Osteocyte (in vitro differentiated cells): ENCODE measurements at regions not wholly inside any gene's neighbourhood (a gene's known extent, or its start where the extent isn't known, plus 50 kb on each side); places are given as distances from the start of the nearest gene placed in this dataset.

Experiments
- DNase-seq: peaks from one replicate; pipeline ENCODE4 v3.0.0; 2021; ENCODE audit warnings: mixed read lengths; ENCODE audit not compliant: unreplicated experiment; ENCODE audit errors: extremely low spot score
- H3K27ac Mint-ChIP-seq: one replicate; pipeline ENCODE4 v1.8.0; 2021; ENCODE audit warnings: mild to moderate bottlenecking, mixed read lengths; ENCODE audit not compliant: unreplicated experiment
- H3K27me3 Mint-ChIP-seq: one replicate; pipeline ENCODE4 v1.8.0; 2021; ENCODE audit warnings: mixed read lengths; ENCODE audit not compliant: unreplicated experiment
- H3K36me3 Mint-ChIP-seq: one replicate; pipeline ENCODE4 v1.8.0; 2021; ENCODE audit warnings: mixed read lengths; ENCODE audit not compliant: unreplicated experiment
- H3K4me1 Mint-ChIP-seq: one replicate; pipeline ENCODE4 v1.8.0; 2021; ENCODE audit warnings: mixed read lengths; ENCODE audit not compliant: unreplicated experiment
- H3K4me3 Mint-ChIP-seq: one replicate; pipeline ENCODE4 v1.8.0; 2021; ENCODE audit warnings: mild to moderate bottlenecking, moderate library complexity, mixed read lengths; ENCODE audit not compliant: unreplicated experiment
- H3K9me3 Mint-ChIP-seq: one replicate; pipeline ENCODE4 v1.8.0; 2021; ENCODE audit warnings: mixed read lengths; ENCODE audit not compliant: unreplicated experiment
- TF ChIP-seq, protein P1 (sequence below): fragments of 200-600 bp; sonication (generic); IDR thresholded peaks from 2 replicates; pipeline ENCODE4 v1.5.0; 2021; ENCODE audit warnings: antibody characterized with exemption, mild to moderate bottlenecking, moderate library complexity

GRCh38 chr5:51286046-51286445 lies 97.2 kb upstream of the ISL1 start:
- TF ChIP-seq, protein P1, sequence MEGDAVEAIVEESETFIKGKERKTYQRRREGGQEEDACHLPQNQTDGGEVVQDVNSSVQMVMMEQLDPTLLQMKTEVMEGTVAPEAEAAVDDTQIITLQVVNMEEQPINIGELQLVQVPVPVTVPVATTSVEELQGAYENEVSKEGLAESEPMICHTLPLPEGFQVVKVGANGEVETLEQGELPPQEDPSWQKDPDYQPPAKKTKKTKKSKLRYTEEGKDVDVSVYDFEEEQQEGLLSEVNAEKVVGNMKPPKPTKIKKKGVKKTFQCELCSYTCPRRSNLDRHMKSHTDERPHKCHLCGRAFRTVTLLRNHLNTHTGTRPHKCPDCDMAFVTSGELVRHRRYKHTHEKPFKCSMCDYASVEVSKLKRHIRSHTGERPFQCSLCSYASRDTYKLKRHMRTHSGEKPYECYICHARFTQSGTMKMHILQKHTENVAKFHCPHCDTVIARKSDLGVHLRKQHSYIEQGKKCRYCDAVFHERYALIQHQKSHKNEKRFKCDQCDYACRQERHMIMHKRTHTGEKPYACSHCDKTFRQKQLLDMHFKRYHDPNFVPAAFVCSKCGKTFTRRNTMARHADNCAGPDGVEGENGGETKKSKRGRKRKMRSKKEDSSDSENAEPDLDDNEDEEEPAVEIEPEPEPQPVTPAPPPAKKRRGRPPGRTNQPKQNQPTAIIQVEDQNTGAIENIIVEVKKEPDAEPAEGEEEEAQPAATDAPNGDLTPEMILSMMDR: no peak
- Mint-ChIP-seq H3K27ac (no peak overlapping the region), H3K4me3 (no peak overlapping the region), H3K36me3 (no peaks in the 10 kb centered on the region), H3K4me1 (no peaks in the 10 kb centered on the region), H3K9me3 (peaks cover 8% of the 10 kb centered on the region), H3K27me3 (no peaks in the 10 kb centered on the region)
- DNase-seq: no peak

- TF ChIP-seq, protein P1: no peak
- DNase-seq: no peak
- Mint-ChIP-seq H3K27ac (no peak overlapping the region), H3K36me3 (no peaks in the 10 kb centered on the region), H3K27me3 (no peaks in the 10 kb centered on the region), H3K4me3 (no peak overlapping the region), H3K4me1 (no peaks in the 10 kb centered on the region), H3K9me3 (peaks cover 29% of the 10 kb centered on the region)
Observed at GRCh38 chr5:51302343-51302742, 80.9 kb upstream of the ISL1 start.

GRCh38 chr5:51326844-51327243 lies 56.4 kb upstream of the ISL1 start:
- TF ChIP-seq, protein P1: no peak
- no peak for DNase-seq
- H3K36me3 Mint-ChIP-seq: no peaks in the 10 kb centered on the region
- no peaks in the 10 kb centered on the region for H3K4me1 Mint-ChIP-seq
- H3K4me3 Mint-ChIP-seq: no peak overlapping the region
- H3K27ac Mint-ChIP-seq: no peak overlapping the region
- no peaks in the 10 kb centered on the region for H3K27me3 Mint-ChIP-seq
- peaks cover 9% of the 10 kb centered on the region for H3K9me3 Mint-ChIP-seq
